ENCODE measurements at regions not wholly inside any gene's neighbourhood (a gene's known extent, or its start where the extent isn't known, plus 50 kb on each side); places are given as distances from the start of the nearest gene placed in this dataset.

GRCh38 chr20:43776691-43777090, 49.9 kb upstream of the GTSF1L start:
- TF ChIP-seq CTCF (conservative IDR thresholded peaks at IDR 0.05; ENCODE audit: low read depth, low read length), result no peak
- no peak for TF ChIP-seq EZH2 (IDR thresholded peaks at IDR 0.05; ENCODE audit: borderline replicate concordance, low read depth, low read length, poor library complexity, severe bottlenecking)
